T-helper 1 cell treated with Interleukin-12 subunit alpha and Interleukin-12 subunit beta and Interleukin-4 antibody, amounts not matched to agents 30 μg/mL and 1 μg/mL, for 36 hours (primary cell): ENCODE measurements at regions not wholly inside any gene's neighbourhood (a gene's known extent, or its start where the extent isn't known, plus 50 kb on each side); places are given as distances from the start of the nearest gene placed in this dataset.

ENCODE experiments used
- H3K27ac Mint-ChIP-seq: one replicate; pipeline ENCODE4 v1.8.0; 2021; ENCODE audit warnings: mild to moderate bottlenecking, mixed read lengths
- H3K27me3 Mint-ChIP-seq: one replicate; pipeline ENCODE4 v1.8.0; 2021; ENCODE audit warnings: low read depth, mixed read lengths
- H3K36me3 Mint-ChIP-seq: one replicate; pipeline ENCODE4 v1.8.0; 2021; ENCODE audit warnings: low read depth, mixed read lengths
- H3K4me1 Mint-ChIP-seq: one replicate; pipeline ENCODE4 v1.8.0; 2021; ENCODE audit warnings: low read depth, mixed read lengths
- H3K4me3 Mint-ChIP-seq: one replicate; pipeline ENCODE4 v1.8.0; 2021; ENCODE audit warnings: mild to moderate bottlenecking, moderate library complexity, mixed read lengths
- H3K9me3 Mint-ChIP-seq: one replicate; pipeline ENCODE4 v1.8.0; 2021; ENCODE audit warnings: mixed read lengths

DNA sequence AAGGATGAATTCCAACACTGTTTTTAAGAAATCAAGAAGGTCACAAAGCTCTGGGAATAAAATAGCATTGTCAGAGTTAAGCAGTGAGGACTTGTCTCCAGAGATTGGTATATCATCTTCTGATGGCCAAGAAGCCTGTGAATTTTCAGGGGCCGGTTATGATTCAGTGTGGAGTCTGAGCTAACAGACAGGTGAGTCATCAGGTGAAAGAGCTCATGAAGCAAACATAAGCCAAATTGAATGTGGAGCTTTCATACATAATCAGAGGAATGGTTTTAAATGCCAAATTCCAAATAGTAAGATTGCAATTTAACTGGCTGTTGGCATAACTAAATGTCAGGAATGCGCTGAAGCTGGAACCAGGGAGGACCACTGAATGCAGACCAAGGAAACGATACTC lies 494.2 kb downstream of the MTRR start:
- Mint-ChIP-seq H3K4me3 (no peak overlapping the region), H3K27ac (no peak overlapping the region), H3K36me3 (no peaks in the 10 kb centered on the region), H3K4me1 (no peaks in the 10 kb centered on the region), H3K27me3 (no peaks in the 10 kb centered on the region), H3K9me3 (peaks cover 1% of the 10 kb centered on the region)

DNA sequence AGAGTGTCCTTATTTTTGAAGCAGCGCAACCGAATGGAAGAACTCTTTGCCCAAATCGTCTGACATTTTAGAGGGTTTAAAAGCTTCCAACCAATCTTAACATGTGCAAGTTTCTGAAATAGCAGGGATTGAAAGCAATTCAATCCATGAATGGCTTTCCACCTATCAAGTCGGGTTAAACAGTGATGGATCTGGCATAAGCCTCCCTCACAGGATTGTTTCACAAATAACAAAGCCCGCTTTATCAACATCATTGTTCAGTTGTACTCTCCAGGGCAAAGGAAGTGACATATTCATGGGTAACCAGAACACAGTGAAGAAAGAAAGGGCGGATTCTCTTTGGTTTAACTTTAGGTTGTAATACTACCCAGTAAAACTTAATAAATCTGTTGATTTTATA lies 497.3 kb downstream of the MTRR start:
- peaks cover 4% of the 10 kb centered on the region for H3K9me3 Mint-ChIP-seq
- H3K36me3 Mint-ChIP-seq: no peaks in the 10 kb centered on the region
- no peaks in the 10 kb centered on the region for H3K27me3 Mint-ChIP-seq
- H3K4me1 Mint-ChIP-seq: no peaks in the 10 kb centered on the region
- no peak overlapping the region for H3K4me3 Mint-ChIP-seq
- H3K27ac Mint-ChIP-seq: no peak overlapping the region

DNA sequence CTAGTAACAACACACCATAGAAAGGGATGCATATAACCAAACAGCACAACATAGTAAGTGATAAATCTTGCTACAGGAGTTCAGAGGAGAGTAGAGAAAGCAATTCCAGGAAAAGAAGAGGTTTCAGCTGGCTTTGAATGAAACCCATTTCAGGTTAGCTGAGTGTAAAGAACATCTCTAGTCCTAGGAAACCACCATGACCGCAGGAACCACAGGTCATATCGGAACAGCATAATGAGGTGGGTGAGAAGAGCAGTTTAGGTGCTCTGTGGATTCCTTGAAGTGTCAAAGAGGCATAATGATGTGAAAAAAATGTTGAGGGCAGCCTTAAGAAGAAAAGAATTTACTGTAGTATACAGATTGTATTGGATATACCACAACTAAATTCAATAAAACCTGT lies 507.5 kb downstream of the MTRR start:
- Mint-ChIP-seq H3K27me3 (no peaks in the 10 kb centered on the region), H3K4me1 (no peaks in the 10 kb centered on the region), H3K9me3 (peaks cover 2% of the 10 kb centered on the region), H3K4me3 (no peak overlapping the region), H3K27ac (no peak overlapping the region), H3K36me3 (no peaks in the 10 kb centered on the region)

- Mint-ChIP-seq H3K36me3 (no peaks in the 10 kb centered on the region), H3K9me3 (no peaks in the 10 kb centered on the region), H3K4me1 (no peaks in the 10 kb centered on the region), H3K4me3 (no peak overlapping the region), H3K27me3 (no peaks in the 10 kb centered on the region), H3K27ac (no peak overlapping the region)
Observed at GRCh38 chr5:8381972-8382371, 513.0 kb downstream of the MTRR start.

DNA sequence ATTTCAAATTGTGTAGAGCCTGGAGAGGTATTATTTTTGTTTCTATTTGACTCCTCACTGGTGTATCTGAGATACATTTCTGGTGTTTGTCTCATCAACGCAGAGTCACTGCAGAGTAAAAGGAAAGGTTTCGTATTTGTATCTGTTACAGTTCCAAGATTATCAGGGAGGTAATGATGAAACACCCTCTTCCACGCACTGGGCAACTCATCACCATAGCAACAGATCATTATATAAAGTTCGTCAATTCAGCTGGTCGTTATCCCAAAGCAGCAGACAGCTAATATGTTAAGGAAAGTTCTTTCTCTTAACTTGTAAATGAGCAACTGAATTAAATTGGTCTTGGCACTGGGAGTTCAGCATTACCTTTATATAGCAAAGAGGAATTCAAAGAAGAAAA lies 513.5 kb downstream of the MTRR start:
- H3K27ac Mint-ChIP-seq: no peak overlapping the region
- H3K9me3 Mint-ChIP-seq: no peaks in the 10 kb centered on the region
- no peaks in the 10 kb centered on the region for H3K36me3 Mint-ChIP-seq
- no peaks in the 10 kb centered on the region for H3K4me1 Mint-ChIP-seq
- H3K4me3 Mint-ChIP-seq: no peak overlapping the region
- H3K27me3 Mint-ChIP-seq: no peaks in the 10 kb centered on the region

GRCh38 chr5:8383616-8384015 lies 514.7 kb downstream of the MTRR start:
- Mint-ChIP-seq H3K27ac (no peak overlapping the region), H3K27me3 (no peaks in the 10 kb centered on the region), H3K4me3 (no peak overlapping the region), H3K9me3 (no peaks in the 10 kb centered on the region), H3K4me1 (no peaks in the 10 kb centered on the region), H3K36me3 (no peaks in the 10 kb centered on the region)

- H3K36me3 Mint-ChIP-seq: no peaks in the 10 kb centered on the region
- no peaks in the 10 kb centered on the region for H3K27me3 Mint-ChIP-seq
- H3K27ac Mint-ChIP-seq: no peak overlapping the region
- no peak overlapping the region for H3K4me3 Mint-ChIP-seq
- H3K4me1 Mint-ChIP-seq: no peaks in the 10 kb centered on the region
- H3K9me3 Mint-ChIP-seq: peaks cover 3% of the 10 kb centered on the region
Observed at GRCh38 chr5:8386719-8387288, 517.9 kb downstream of the MTRR start.

DNA sequence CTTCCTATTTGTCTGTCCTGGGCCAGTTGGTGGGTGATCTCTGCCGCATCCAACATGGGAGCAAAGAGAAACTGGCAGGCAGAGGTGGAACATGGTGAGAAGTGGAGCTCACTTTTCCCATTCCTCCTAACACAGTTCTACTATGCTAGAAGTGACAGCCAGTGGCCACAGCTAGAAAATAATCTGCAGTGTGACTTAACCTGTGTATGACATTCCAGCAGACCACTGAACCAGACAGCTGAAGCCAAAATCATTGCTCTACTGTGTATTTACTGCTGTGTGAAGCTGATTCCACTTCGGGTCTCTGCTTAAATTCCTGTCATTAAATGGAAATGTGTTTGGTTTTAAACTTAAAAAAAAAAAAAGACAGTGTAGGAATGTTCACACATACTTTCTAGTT lies 523.0 kb downstream of the MTRR start:
- no peaks in the 10 kb centered on the region for H3K4me1 Mint-ChIP-seq
- no peaks in the 10 kb centered on the region for H3K27me3 Mint-ChIP-seq
- peaks cover 3% of the 10 kb centered on the region for H3K9me3 Mint-ChIP-seq
- H3K27ac Mint-ChIP-seq: no peak overlapping the region
- H3K36me3 Mint-ChIP-seq: no peaks in the 10 kb centered on the region
- no peak overlapping the region for H3K4me3 Mint-ChIP-seq

DNA sequence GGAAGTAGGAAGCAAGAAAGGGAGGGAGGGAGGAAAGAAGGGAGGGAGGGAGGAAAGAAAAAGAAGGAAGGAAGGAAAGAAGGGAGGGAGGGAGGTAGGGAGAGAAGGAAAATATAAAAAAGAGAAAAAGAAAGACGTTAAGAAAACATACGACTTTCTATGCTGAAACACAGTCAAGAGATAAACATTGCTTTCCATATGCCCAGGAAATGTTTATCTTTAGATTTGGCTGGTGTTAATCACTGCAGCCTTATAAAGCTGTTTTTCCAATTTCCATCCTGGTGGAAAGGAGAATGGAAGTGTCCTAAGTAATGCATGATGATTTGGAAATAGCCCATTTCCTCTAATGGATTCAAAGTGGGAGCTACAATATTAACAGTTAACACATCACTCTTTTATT lies 524.3 kb downstream of the MTRR start:
- Mint-ChIP-seq H3K4me3 (no peak overlapping the region), H3K4me1 (no peaks in the 10 kb centered on the region), H3K36me3 (no peaks in the 10 kb centered on the region), H3K27me3 (no peaks in the 10 kb centered on the region), H3K9me3 (peaks cover 3% of the 10 kb centered on the region), H3K27ac (no peak overlapping the region)

DNA sequence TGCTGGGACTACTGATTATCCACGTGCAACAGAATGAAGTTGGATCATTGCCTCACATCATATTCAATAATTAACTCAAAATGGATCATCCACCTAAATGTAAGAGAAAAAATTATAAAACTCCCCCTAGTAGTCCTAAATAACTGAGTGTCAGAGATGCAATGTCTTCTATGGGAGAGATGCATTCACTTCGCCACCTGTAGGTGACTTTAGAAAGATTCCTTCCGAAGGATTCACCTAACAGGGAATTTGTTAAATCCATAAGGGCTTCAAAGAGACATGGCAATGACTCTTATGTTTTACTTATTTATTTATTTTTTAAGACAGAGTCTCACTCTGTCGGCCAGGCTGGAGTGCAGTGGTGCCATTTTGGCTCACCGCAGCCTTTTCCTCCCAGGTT lies 526.0 kb downstream of the MTRR start:
- no peak overlapping the region for H3K4me3 Mint-ChIP-seq
- no peaks in the 10 kb centered on the region for H3K4me1 Mint-ChIP-seq
- no peak overlapping the region for H3K27ac Mint-ChIP-seq
- H3K36me3 Mint-ChIP-seq: no peaks in the 10 kb centered on the region
- H3K9me3 Mint-ChIP-seq: no peaks in the 10 kb centered on the region
- no peaks in the 10 kb centered on the region for H3K27me3 Mint-ChIP-seq

GRCh38 chr5:8396246-8396645 lies 527.3 kb downstream of the MTRR start:
- Mint-ChIP-seq H3K9me3 (no peaks in the 10 kb centered on the region), H3K4me1 (no peaks in the 10 kb centered on the region), H3K27ac (no peak overlapping the region), H3K27me3 (no peaks in the 10 kb centered on the region), H3K36me3 (no peaks in the 10 kb centered on the region), H3K4me3 (no peak overlapping the region)

GRCh38 chr5:8396756-8397155 lies 527.8 kb downstream of the MTRR start:
- H3K4me3 Mint-ChIP-seq: no peak overlapping the region
- H3K36me3 Mint-ChIP-seq: no peaks in the 10 kb centered on the region
- H3K27ac Mint-ChIP-seq: no peak overlapping the region
- no peaks in the 10 kb centered on the region for H3K27me3 Mint-ChIP-seq
- H3K9me3 Mint-ChIP-seq: no peaks in the 10 kb centered on the region
- no peaks in the 10 kb centered on the region for H3K4me1 Mint-ChIP-seq

- Mint-ChIP-seq H3K4me3 (no peak overlapping the region), H3K9me3 (no peaks in the 10 kb centered on the region), H3K4me1 (no peaks in the 10 kb centered on the region), H3K27me3 (no peaks in the 10 kb centered on the region), H3K27ac (no peak overlapping the region), H3K36me3 (no peaks in the 10 kb centered on the region)
Observed at GRCh38 chr5:8399471-8399870, 530.5 kb downstream of the MTRR start.

- Mint-ChIP-seq H3K9me3 (no peaks in the 10 kb centered on the region), H3K4me1 (no peaks in the 10 kb centered on the region), H3K4me3 (no peak overlapping the region)
Observed at GRCh38 chr5:8408258-8408657, 539.3 kb downstream of the MTRR start.

DNA sequence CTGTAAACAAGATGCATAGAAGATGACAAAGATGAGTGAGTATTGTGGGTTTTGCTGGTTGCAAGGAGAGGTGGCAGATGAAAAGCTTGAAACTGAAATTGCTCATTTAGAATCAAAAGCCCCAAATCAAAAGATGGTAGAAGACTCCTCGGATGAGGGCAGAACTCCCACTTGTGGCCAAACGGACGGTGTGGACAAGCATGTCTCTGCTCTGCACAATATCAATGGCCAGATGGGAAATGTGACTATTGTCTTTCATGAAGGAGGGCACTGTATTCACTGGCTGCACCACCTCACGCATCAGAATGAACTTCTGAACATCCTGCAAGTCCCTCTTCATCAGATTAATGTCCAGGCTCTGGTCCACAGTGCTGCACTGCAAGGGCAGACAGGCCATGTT lies 541.7 kb downstream of the MTRR start:
- Mint-ChIP-seq H3K27ac (no peak overlapping the region), H3K27me3 (no peaks in the 10 kb centered on the region), H3K4me3 (no peak overlapping the region), H3K4me1 (no peaks in the 10 kb centered on the region), H3K9me3 (no peaks in the 10 kb centered on the region), H3K36me3 (no peaks in the 10 kb centered on the region)

More at GRCh38 chr5:8408258-8408657, 539.3 kb downstream of the MTRR start:
- Mint-ChIP-seq H3K36me3 (no peaks in the 10 kb centered on the region), H3K27me3 (no peaks in the 10 kb centered on the region), H3K27ac (no peak overlapping the region)

GRCh38 chr5:8413975-8414374 lies 545.0 kb downstream of the MTRR start:
- Mint-ChIP-seq H3K36me3 (no peaks in the 10 kb centered on the region), H3K4me1 (no peaks in the 10 kb centered on the region), H3K4me3 (no peak overlapping the region), H3K27ac (no peak overlapping the region), H3K27me3 (no peaks in the 10 kb centered on the region), H3K9me3 (peaks cover 7% of the 10 kb centered on the region)
